Stimulated activated CD4-positive, alpha-beta T cell treated with anti-CD3 and anti-CD28 coated beads, TNF-alpha, amount 100 ng/mL, for 24 hours (primary cell): ENCODE measurements at regions not wholly inside any gene's neighbourhood (a gene's known extent, or its start where the extent isn't known, plus 50 kb on each side); places are given as distances from the start of the nearest gene placed in this dataset.
A peak's percentile ranks its signal among the peaks of the same experiment; 100 is the strongest.
"Not testable (repeated sequence)": the region's sequence is repeated elsewhere in the genome, so short reads cannot be mapped to it uniquely, and the experiment has no call there.

Experiments
- DNase-seq, 3 experiments: peaks; one replicate each; pipeline ENCODE4 v3.0.0-alpha.2; 2020; ENCODE audit warnings: low read depth in 3 of 3

GRCh38 chr1:199515261-199515660, 512.2 kb upstream of the NR5A2 start:
- no peak for DNase-seq

GRCh38 chr1:199522338-199522737, 505.2 kb upstream of the NR5A2 start:
- no peak for DNase-seq

GRCh38 chr1:199522936-199523335, 504.6 kb upstream of the NR5A2 start:
- DNase-seq, result no peak

- no peak for DNase-seq
Measured at GRCh38 chr1:199529324-199529723, 498.2 kb upstream of the NR5A2 start.

GRCh38 chr1:199533361-199533760, 494.1 kb upstream of the NR5A2 start:
- DNase-seq, result not testable (repeated sequence)

GRCh38 chr1:199545780-199546179, 481.7 kb upstream of the NR5A2 start:
- no peak for DNase-seq

GRCh38 chr1:199546323-199546722, 481.2 kb upstream of the NR5A2 start:
- no peak for DNase-seq

- no peak for DNase-seq
Measured at GRCh38 chr1:199549421-199549820, 478.1 kb upstream of the NR5A2 start.

- no peak for DNase-seq
Measured at GRCh38 chr1:199550199-199551065, 477.1 kb upstream of the NR5A2 start.

GRCh38 chr1:199551967-199552565, 475.4 kb upstream of the NR5A2 start:
- peak in 1 of 3 experiments; percentile 5 for DNase-seq

- no peak for DNase-seq
Measured at GRCh38 chr1:199553104-199553503, 474.4 kb upstream of the NR5A2 start.

GRCh38 chr1:199561334-199561733, 466.2 kb upstream of the NR5A2 start:
- DNase-seq, result no peak

- DNase-seq, result no peak
Measured at GRCh38 chr1:199573047-199573446, 454.5 kb upstream of the NR5A2 start.

GRCh38 chr1:199574950-199575349, 452.6 kb upstream of the NR5A2 start:
- no peak for DNase-seq

GRCh38 chr1:199580300-199580699, 447.2 kb upstream of the NR5A2 start:
- no peak for DNase-seq

GRCh38 chr1:199585392-199585791, 442.1 kb upstream of the NR5A2 start:
- no peak for DNase-seq

GRCh38 chr1:199590708-199591107, 436.8 kb upstream of the NR5A2 start:
- DNase-seq, result no peak

- no peak for DNase-seq
Measured at GRCh38 chr1:199591468-199591867, 436.0 kb upstream of the NR5A2 start.

- no peak for DNase-seq
Measured at GRCh38 chr1:199593475-199593874, 434.0 kb upstream of the NR5A2 start.

- DNase-seq, result not testable (repeated sequence)
Measured at GRCh38 chr1:199596448-199596847, 431.1 kb upstream of the NR5A2 start.

- no peak for DNase-seq
Measured at GRCh38 chr1:199597152-199597551, 430.4 kb upstream of the NR5A2 start.

GRCh38 chr1:199608414-199608813, 419.1 kb upstream of the NR5A2 start:
- no peak for DNase-seq
